RWPE2 (cell line): ENCODE measurements at regions not wholly inside any gene's neighbourhood (a gene's known extent, or its start where the extent isn't known, plus 50 kb on each side); places are given as distances from the start of the nearest gene placed in this dataset.

Experiments used
- ATAC-seq: fragments of 200-7000 bp; cut with Tn5 transposase; 3 replicates; pipeline ENCODE4 v1.9.1; 2021; ENCODE audit warnings: low read depth
- DNase-seq: peaks from one replicate; pipeline ENCODE4 v3.0.0-alpha.2; 2020; ENCODE audit warnings: low spot score
- H3K27ac ChIP-seq: fragments of 450-650 bp; 2 replicates; pipeline ENCODE4 v1.5.1; 2017; ENCODE audit warnings: mild to moderate bottlenecking; ENCODE audit not compliant: poor library complexity, severe bottlenecking
- H3K27me3 ChIP-seq: fragments of 250-450 bp; sonication (Bioruptor Pico); 2 replicates; pipeline ENCODE4 v1.5.1; 2021; ENCODE audit warnings: mild to moderate bottlenecking, moderate library complexity; ENCODE audit not compliant: insufficient read depth, poor library complexity, severe bottlenecking
- H3K36me3 ChIP-seq: fragments of 250-450 bp; sonication (Bioruptor Pico); 2 replicates; pipeline ENCODE4 v1.5.1; 2020; ENCODE audit warnings: low read depth, mild to moderate bottlenecking, moderate library complexity
- H3K4me1 ChIP-seq: fragments of 250-450 bp; sonication (Bioruptor Pico); 2 replicates; pipeline ENCODE4 v1.5.1; 2021; ENCODE audit warnings: mild to moderate bottlenecking, moderate library complexity; ENCODE audit not compliant: insufficient read depth, poor library complexity, severe bottlenecking
- H3K4me3 ChIP-seq: fragments of 250-450 bp; sonication (Bioruptor Pico); 2 replicates; pipeline ENCODE4 v1.5.1; 2021; ENCODE audit warnings: mild to moderate bottlenecking, moderate library complexity; ENCODE audit not compliant: severe bottlenecking
- H3K9me3 ChIP-seq: fragments of 250-450 bp; sonication (Bioruptor Pico); 2 replicates; pipeline ENCODE4 v1.5.1; 2021; ENCODE audit warnings: mild to moderate bottlenecking, moderate library complexity; ENCODE audit not compliant: severe bottlenecking
- TF ChIP-seq, protein P1 (sequence below): fragments of 450-650 bp; IDR thresholded peaks from one replicate; pipeline ENCODE4 v1.5.1; 2017; ENCODE audit warnings: mild to moderate bottlenecking, moderate library complexity; ENCODE audit not compliant: poor library complexity, severe bottlenecking

DNA sequence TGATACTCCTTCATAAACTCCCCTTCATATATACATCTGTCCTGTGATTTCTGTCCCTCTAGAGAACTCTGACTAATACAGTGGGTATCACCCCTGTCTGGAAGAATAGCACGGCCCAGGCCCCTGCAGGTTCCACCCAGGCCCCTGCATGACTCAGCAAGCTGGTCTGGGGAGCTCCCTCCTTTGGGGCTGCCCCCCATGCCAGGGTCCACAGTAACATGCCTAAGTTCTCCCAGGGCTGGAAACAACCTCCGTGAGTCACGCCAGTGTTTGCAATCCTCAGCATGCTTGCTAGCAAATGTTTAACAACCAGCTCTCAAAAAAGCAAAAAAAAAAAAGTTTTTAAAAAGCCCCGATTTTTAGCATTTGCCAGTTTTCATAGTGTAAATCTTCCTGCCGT, 134.3 kb upstream of the CDH4 start:
- TF ChIP-seq, protein P1, sequence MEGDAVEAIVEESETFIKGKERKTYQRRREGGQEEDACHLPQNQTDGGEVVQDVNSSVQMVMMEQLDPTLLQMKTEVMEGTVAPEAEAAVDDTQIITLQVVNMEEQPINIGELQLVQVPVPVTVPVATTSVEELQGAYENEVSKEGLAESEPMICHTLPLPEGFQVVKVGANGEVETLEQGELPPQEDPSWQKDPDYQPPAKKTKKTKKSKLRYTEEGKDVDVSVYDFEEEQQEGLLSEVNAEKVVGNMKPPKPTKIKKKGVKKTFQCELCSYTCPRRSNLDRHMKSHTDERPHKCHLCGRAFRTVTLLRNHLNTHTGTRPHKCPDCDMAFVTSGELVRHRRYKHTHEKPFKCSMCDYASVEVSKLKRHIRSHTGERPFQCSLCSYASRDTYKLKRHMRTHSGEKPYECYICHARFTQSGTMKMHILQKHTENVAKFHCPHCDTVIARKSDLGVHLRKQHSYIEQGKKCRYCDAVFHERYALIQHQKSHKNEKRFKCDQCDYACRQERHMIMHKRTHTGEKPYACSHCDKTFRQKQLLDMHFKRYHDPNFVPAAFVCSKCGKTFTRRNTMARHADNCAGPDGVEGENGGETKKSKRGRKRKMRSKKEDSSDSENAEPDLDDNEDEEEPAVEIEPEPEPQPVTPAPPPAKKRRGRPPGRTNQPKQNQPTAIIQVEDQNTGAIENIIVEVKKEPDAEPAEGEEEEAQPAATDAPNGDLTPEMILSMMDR, result no peak
- H3K27ac ChIP-seq, result peak overlapping the region; percentile 71
- peak; percentile 94 for DNase-seq

DNA sequence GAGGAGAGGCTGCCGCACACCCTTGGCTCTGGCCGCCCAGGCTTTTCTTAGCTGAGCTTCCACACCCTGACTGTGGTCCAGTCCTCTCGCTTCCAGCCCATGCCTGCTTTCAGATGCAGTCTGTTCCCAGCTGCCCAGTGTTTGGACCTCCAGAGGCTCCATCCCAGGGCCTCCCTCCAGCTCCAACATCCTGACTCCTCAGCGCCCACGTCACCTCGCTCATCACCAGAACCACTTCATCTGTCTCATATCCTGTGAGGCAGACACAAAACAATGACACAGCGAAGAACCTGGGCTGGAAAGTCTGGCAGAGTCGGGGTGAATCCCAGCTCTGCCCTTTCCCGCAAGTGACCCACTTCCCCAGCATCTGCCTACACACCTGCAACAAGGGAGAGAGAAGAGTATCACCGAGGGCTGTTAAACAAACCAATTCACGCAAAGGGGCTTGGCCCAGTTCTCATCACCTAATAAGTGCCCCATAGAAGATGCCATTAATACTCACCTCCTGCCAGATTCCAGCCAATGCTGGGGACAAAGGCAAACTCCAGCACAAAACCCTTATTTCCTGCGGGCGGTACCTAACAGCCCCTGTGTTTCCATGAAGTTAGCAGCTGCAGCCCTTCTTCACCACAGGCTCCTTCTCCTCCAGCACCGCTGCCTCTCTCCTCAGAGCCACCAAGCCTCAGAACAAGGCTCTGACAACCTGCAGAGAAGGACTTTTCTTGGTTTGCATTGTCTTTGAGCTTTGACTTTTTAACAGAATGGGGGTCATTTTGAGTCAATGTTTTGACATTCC, 133.4 kb upstream of the CDH4 start:
- Histone ChIP-seq H3K4me3 (no peak overlapping the region), H3K27me3 (peaks cover 6% of the 10 kb centered on the region), H3K9me3 (no peaks in the 10 kb centered on the region), H3K36me3 (no peaks in the 10 kb centered on the region), H3K27ac (peak overlapping the region; percentile 71), H3K4me1 (peaks cover 24% of the 10 kb centered on the region)
- ATAC-seq (peak; percentile 61), DNase-seq (peak; percentile 82)
- TF ChIP-seq, protein P1, result no peak

More for the DNA sequence above, 134.3 kb upstream of the CDH4 start:
- peak; percentile 57 for ATAC-seq
- Histone ChIP-seq H3K4me3 (no peak overlapping the region), H3K27me3 (peaks cover 15% of the 10 kb centered on the region), H3K36me3 (no peaks in the 10 kb centered on the region), H3K4me1 (peaks cover 24% of the 10 kb centered on the region), H3K9me3 (no peaks in the 10 kb centered on the region)

DNA sequence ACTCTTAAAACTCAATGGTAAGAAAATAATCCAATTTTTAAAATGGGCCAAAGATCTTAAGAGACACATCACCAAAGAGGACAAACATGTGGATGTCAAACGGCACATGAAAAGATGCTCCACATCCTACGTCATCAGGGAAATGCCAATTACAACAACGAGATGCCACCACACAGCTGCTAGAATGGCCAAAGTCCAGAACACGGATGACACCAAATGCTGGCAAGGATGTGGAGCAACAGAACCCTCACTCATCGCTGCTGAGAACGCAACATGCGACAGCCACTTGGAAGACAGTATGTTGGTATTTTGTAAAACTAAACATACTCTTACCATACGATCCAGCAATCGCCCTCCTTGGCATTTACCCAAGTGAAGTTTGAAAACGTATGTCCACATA, 132.8 kb upstream of the CDH4 start:
- Histone ChIP-seq H3K27me3 (peaks cover 3% of the 10 kb centered on the region), H3K27ac (peak overlapping the region; percentile 71), H3K4me3 (no peak overlapping the region), H3K36me3 (no peaks in the 10 kb centered on the region), H3K9me3 (no peaks in the 10 kb centered on the region), H3K4me1 (peaks cover 24% of the 10 kb centered on the region)
- TF ChIP-seq, protein P1, result no peak
- ATAC-seq (no peak), DNase-seq (peak; percentile 59)

DNA sequence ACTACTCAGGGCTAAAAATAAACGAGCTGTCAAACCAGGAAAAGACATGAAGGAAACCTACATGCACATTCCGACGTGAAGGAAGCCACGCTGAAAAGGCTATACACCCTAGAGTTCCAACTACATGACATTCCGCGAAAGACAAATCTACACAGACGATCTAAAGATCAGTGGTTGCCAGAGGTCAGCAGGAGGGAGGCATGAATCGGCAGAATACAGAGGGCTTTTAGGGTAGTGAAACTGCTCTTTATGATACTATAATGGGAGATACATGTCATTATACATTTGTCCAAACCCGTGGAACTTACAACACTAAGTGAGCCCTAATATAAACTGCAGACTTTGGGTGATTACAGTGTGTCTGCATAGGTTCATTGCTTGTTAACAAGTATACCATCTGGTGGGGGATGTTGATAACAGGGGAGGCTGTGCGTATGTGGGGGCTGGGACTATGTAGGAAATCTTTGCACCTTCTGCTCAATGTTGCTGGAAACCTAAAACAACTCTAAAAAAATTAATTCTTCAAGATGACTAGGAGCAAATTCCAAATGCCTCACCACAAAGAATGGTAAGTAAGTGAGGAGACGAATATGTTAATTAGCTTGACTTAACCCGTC, 132.2 kb upstream of the CDH4 start:
- Histone ChIP-seq H3K27ac (no peak overlapping the region), H3K4me1 (peaks cover 24% of the 10 kb centered on the region), H3K9me3 (no peaks in the 10 kb centered on the region), H3K4me3 (no peak overlapping the region), H3K36me3 (no peaks in the 10 kb centered on the region), H3K27me3 (no peaks in the 10 kb centered on the region)
- DNase-seq, result no peak
- TF ChIP-seq, protein P1, result no peak
- no peak for ATAC-seq
